Adrenal gland (tissue), 9 donors: ENCODE measurements at regions not wholly inside any gene's neighbourhood (a gene's known extent, or its start where the extent isn't known, plus 50 kb on each side); places are given as distances from the start of the nearest gene placed in this dataset.

Source experiments
- DNase-seq, 7 donors: peaks; one replicate each; pipeline ENCODE4 v3.0.0-alpha.2; 2019 to 2020
- H3K27ac ChIP-seq, 5 donors: fragments of 200-600 bp; sonication (generic) in 4 of 5; 1 replicate in 3 of 5; 2 replicates in 2 of 5; pipeline versions ENCODE4 v1.5.1 to v1.8.0; 2016 to 2020; ENCODE audit warnings: mild to moderate bottlenecking in 1 of 5
- H3K27me3 ChIP-seq: fragments of 200-600 bp; 2 replicates; pipeline ENCODE4 v1.8.0; 2021
- H3K36me3 ChIP-seq, 2 donors: fragments of 200-600 bp; replicated peaks in 1 of 2; 1 replicate in 1 of 2; 2 replicates in 1 of 2; pipeline versions ENCODE4 v1.5.1 to v1.8.0; 2018 to 2022
- H3K4me1 ChIP-seq, 2 donors: fragments of 200-600 bp; replicated peaks in 1 of 2; 1 replicate in 1 of 2; 2 replicates in 1 of 2; pipeline versions ENCODE4 v1.5.1 to v1.8.0; 2018 to 2021
- H3K4me3 ChIP-seq, 4 donors: fragments of 200-600 bp; sonication (generic) in 3 of 4; one replicate each; pipeline ENCODE4 v1.5.1; 2016 to 2018
- H3K9me3 ChIP-seq, 3 donors: fragments of 200-600 bp; sonication (generic) in 1 of 3; replicated peaks in 1 of 3; 1 replicate in 2 of 3; 2 replicates in 1 of 3; pipeline versions ENCODE4 v1.5.1 to v1.8.0; 2016 to 2021
- POLR2A ChIP-seq, 2 donors: fragments of 450-650 bp; IDR thresholded peaks; one replicate each; pipeline ENCODE4 v1.6.1; 2017; ENCODE audit warnings: antibody characterized with exemption in 2 of 2, mild to moderate bottlenecking in 2 of 2, moderate library complexity in 1 of 2
- WGBS, 4 donors: extraction: QIAGEN DNeasy Blood & Tissue Kit in 2 of 4; methylation state at CpG; one replicate each; pipeline versions ENCODE4 v1.1.5 to v1.1.7; 2013 to 2017; 5-methylcytosine and 5-hydroxymethylcytosine counted together
- intact Hi-C, 2 donors: fragments of 100-400 bp; cut with DNase I; formaldehyde crosslinking; loops; one replicate each; pipeline versions ENCODE4 v1.14.1 to v1.15.0; 2022 to 2023
- TF ChIP-seq, protein P1 (sequence below), 6 experiments: fragments of 450-650 bp in 4 of 6; fragments of 200-600 bp in 2 of 6; sonication (generic) in 1 of 6; IDR thresholded peaks; 1 replicate in 5 of 6; 2 replicates in 1 of 6; pipeline versions ENCODE4 v1.5.1 to v1.8.0; 2016 to 2021; ENCODE audit warnings: antibody characterized with exemption in 6 of 6, mild to moderate bottlenecking in 2 of 6, moderate library complexity in 1 of 6
- donor health status: healthy with polysubstance abuse.
- donor health status: Bipolar disorder and iron deficiency.
- donor health status: DM: yes; HTN: yes; CAD: no.
- donor health status: DM: no; HTN: no; CAD: no.
- donor health status: DM: no; HTN: no; CAD: no.

DNA sequence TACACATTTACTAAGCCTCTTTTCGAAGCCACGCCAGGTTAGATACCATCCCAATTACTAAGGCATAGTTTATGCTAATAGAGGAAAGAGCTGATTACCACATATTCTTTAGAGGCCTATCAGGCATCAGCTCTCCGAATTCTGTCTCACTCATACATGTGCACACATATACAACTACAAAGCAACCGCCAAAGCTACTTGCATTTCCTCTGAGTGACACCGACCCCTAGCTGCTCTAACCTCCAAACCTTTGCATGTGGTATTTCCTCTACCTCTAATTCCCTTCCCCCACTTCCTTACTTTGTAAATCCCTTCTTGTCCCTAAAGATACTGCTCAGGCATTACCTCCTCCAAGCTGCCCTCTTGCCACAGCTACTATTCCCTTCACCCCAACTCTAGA, 107.2 kb downstream of the DUSP6 start:
- intact Hi-C loops, result no loop called here
- 63 to 81% (median 69%) methylated on average over 5 of the region's 5 CpGs for WGBS, 4 donors
- Histone ChIP-seq H3K36me3 (no peaks in the 10 kb centered on the region), H3K27ac (no peak overlapping the region), H3K27me3 (no peaks in the 10 kb centered on the region), H3K4me1 (peaks cover 0 to 5% of the 10 kb centered on the region in 2 donors), H3K4me3 (no peak overlapping the region), H3K9me3 (no peaks in the 10 kb centered on the region)
- no peak for TF ChIP-seq POLR2A (IDR thresholded peaks at IDR 0.05)
- TF ChIP-seq, protein P1, sequence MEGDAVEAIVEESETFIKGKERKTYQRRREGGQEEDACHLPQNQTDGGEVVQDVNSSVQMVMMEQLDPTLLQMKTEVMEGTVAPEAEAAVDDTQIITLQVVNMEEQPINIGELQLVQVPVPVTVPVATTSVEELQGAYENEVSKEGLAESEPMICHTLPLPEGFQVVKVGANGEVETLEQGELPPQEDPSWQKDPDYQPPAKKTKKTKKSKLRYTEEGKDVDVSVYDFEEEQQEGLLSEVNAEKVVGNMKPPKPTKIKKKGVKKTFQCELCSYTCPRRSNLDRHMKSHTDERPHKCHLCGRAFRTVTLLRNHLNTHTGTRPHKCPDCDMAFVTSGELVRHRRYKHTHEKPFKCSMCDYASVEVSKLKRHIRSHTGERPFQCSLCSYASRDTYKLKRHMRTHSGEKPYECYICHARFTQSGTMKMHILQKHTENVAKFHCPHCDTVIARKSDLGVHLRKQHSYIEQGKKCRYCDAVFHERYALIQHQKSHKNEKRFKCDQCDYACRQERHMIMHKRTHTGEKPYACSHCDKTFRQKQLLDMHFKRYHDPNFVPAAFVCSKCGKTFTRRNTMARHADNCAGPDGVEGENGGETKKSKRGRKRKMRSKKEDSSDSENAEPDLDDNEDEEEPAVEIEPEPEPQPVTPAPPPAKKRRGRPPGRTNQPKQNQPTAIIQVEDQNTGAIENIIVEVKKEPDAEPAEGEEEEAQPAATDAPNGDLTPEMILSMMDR (IDR thresholded peaks at IDR 0.05), result no peak
- no peak for DNase-seq

DNA sequence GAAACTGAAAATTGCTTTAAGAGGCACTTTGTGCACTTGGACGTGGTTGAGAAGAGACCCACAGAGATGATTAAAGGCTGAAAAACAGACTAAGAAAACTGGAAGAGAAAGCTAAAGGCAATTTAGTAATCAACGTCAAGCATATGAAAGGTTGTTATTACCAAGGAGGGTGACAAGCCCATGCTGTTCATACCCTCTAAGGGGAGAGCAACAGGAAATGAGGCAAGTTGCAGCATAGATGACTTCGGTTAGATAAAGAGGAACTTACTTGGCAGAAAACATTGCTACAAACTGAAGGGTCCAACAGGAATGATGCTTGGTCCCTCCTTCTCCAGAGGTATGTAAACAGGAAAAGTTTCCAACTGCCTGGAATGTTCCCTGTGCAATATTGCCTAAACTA, 107.8 kb downstream of the DUSP6 start:
- TF ChIP-seq, protein P1 (IDR thresholded peaks at IDR 0.05), result no peak
- TF ChIP-seq POLR2A (IDR thresholded peaks at IDR 0.05), result no peak
- DNase-seq, result peak in 1 of 7 donors; percentile 14
- Histone ChIP-seq H3K4me1 (peaks cover 0 to 5% of the 10 kb centered on the region in 2 donors), H3K27me3 (no peaks in the 10 kb centered on the region), H3K36me3 (no peaks in the 10 kb centered on the region), H3K9me3 (no peaks in the 10 kb centered on the region), H3K27ac (no peak overlapping the region), H3K4me3 (no peak overlapping the region)
- WGBS, 4 donors, result 35 to 58% (median 44%) methylated on average over 3 of the region's 3 CpGs
- intact Hi-C loops, result no loop called here

DNA sequence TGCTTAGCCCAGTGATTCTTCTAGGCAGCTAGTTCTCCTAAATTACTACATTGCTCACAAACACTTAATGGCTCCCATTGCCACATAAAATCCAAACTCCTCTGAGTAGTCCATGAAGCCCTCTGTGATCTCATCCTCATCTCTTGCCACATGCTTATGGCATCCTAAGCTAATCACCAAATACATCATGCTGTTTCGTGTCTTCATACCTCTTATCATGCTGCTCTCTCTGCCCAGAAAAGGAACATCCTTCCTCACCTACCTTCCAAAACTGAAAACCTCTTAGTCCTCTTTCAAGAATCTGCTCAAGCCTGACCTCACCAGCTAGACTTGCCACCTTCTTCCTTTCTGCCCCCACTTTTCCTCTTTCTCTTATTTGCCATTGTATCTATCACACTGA, 108.5 kb downstream of the DUSP6 start:
- H3K9me3 ChIP-seq, result no peaks in the 10 kb centered on the region
- TF ChIP-seq, protein P1 (IDR thresholded peaks at IDR 0.05), result no peak
- TF ChIP-seq POLR2A (IDR thresholded peaks at IDR 0.05), result no peak
- no peaks in the 10 kb centered on the region for H3K36me3 ChIP-seq
- 85 to 100% (median 92%) methylated on average over 1 of the region's 1 CpG for WGBS, 4 donors
- H3K4me3 ChIP-seq, result no peak overlapping the region
- H3K4me1 ChIP-seq, result peaks cover 5 to 11% of the 10 kb centered on the region in 2 donors
- intact Hi-C loops, result no loop called here
- H3K27ac ChIP-seq, result no peak overlapping the region
- no peaks in the 10 kb centered on the region for H3K27me3 ChIP-seq
- no peak for DNase-seq

DNA sequence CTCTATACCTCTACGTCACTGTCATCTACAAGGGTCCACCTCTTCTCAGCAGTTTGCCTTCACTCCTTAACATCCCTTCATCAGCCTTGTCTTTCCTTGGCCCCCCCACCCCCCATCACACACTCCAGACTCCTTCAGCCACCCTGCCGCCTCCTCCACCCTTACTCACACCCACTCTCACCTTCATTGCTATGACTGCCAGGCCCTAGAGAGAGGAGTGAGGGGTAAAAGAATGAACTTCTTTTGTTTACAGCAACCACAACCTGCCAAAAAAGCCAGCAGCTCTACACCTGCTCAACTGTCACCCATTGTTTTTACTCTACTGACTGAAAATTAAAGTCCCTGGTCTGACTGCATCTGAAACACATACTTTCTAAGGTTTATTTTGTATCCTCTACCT, 112.8 kb downstream of the DUSP6 start:
- Histone ChIP-seq H3K27me3 (no peaks in the 10 kb centered on the region), H3K4me3 (no peak overlapping the region), H3K36me3 (no peaks in the 10 kb centered on the region), H3K27ac (peak overlapping the region in 2 of 5 donors; percentile 6 to 19), H3K4me1 (peaks cover 11 to 14% of the 10 kb centered on the region in 2 donors), H3K9me3 (no peaks in the 10 kb centered on the region)
- no peak for DNase-seq
- WGBS, 4 donors, result 71 to 85% (median 76%) methylated on average over 2 of the region's 2 CpGs
- TF ChIP-seq POLR2A (IDR thresholded peaks at IDR 0.05), result no peak
- TF ChIP-seq, protein P1 (IDR thresholded peaks at IDR 0.05), result no peak
- intact Hi-C loops, result no loop called here
